ENCODE measurements at regions not wholly inside any gene's neighbourhood (a gene's known extent, or its start where the extent isn't known, plus 50 kb on each side); places are given as distances from the start of the nearest gene placed in this dataset.

DNA sequence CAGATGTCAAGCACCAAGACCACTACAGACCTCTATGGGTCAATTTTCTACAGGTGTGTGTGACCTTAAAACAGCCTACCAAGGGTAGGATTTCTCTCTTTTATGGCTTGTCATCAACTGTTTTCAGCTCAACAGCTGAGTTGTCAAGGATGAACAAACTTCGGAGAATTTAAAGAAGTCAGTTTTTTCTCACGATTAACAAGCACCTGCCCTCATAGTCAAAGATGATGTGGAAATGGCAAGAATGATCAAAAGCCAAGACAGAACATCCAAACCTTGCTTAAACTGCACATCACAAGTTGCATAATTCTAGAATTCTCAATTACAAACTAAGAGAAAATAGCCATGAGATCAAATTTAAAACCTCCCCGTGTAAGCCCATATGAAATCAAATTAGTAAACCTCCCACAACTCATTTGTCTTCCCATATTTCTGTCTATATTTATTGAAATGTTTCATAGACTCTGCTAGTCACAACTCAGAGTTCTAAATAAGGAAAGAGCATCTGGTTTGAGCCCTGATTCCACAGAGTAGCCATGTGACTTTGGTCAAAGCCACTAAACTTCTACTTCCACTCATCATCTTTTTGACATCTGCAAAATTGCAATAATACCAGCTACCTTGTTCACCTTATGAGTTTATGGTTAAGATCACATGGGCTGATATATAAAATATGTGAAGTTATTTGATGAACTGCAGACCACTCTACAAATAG is 521.5 kb upstream of the HTR2A start:
- DNase-seq: no peak

DNA sequence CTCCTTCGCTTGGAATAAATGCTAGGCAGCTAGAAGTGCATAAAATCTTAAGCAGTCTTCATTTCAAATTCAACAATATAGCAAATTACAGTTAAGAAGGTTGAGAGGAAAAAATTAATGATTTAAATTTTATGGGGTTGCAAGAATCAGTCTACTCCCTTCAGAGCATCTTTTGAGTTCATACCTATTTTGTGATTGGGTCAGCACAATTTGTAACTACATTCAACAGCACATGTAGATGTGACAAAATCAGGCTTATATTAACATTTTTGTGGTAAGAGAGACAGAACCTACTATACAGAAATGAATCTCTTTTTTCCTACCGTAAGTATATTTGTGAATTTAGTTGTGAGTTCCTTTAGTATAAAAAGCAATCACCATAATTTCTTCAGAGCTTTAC is 520.6 kb upstream of the HTR2A start:
- DNase-seq: no peak

DNA sequence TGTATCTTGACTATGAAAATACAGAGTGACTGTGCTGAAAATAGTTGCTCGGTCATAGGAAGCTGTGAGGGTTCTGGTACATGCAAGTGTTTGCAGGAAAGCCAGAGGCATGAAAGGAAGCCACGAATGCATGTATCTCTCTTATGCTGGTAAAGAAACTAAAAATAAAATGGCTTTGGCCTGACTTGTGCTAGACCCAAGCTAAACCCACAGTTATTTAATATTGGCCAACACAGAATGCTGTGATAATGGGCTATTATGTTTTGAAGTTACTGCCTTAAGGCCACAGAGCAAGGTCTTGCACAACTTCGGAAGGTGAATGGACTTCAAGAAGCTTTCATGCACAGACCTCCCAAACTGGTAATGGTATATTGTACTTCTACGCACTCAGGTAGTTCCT is 518.2 kb upstream of the HTR2A start:
- DNase-seq: no peak

DNA sequence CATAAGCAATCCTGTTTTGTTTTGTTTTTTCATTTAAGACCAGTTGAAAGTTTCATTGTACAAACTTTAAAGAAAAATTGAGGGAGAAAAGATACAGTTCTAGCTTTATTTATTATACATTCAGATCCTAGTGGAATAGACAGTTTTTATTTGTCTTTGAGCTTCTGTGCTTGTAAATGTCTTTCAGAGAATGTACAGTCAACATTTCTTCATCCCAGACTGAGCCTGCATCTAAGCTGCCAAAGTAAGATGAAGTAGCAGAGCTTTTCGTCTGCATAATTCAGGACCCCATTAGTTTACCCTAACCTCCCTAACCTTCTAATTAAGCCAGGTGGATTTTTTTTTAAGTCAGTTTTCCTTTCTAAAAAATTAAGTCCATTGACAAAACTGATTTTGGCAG is 516.7 kb upstream of the HTR2A start:
- no peak for DNase-seq

DNA sequence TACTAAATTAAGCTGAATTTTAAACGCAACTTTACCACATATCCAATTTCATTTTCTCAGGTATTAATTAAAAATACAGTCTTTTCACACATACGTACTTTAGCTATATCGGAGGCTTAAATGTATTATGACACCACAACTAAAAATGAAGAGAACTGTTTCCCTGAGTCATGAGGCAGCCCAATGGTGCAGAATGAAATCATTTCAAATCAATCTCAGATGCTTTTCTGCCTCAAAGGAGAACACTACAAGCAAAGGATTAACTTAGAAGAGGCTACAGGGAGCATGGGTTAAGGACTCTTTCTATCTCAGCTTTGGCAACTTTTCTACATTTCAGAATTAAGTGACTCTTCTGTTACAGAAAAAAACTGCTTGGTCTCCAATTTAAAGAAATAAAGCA is 516.3 kb upstream of the HTR2A start:
- DNase-seq: no peak

DNA sequence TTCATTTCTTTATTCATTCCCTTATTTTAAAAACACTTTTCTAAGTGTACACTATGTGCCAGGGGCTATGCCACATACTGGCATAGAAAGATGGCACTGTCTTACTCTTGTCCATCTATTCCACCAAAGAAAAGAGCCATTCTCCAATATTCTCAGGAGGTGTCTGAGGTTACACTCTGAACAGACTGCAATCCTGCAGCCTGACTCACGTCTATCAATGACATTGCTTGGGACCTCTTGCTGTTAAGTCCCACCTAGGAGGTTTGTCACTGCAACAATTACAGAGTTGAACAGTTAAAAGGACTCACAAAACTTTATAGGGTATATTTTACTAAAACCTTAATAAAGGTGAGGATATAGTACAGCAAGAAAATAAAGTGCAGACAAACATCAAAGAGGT is 512.9 kb upstream of the HTR2A start:
- DNase-seq: no peak

DNA sequence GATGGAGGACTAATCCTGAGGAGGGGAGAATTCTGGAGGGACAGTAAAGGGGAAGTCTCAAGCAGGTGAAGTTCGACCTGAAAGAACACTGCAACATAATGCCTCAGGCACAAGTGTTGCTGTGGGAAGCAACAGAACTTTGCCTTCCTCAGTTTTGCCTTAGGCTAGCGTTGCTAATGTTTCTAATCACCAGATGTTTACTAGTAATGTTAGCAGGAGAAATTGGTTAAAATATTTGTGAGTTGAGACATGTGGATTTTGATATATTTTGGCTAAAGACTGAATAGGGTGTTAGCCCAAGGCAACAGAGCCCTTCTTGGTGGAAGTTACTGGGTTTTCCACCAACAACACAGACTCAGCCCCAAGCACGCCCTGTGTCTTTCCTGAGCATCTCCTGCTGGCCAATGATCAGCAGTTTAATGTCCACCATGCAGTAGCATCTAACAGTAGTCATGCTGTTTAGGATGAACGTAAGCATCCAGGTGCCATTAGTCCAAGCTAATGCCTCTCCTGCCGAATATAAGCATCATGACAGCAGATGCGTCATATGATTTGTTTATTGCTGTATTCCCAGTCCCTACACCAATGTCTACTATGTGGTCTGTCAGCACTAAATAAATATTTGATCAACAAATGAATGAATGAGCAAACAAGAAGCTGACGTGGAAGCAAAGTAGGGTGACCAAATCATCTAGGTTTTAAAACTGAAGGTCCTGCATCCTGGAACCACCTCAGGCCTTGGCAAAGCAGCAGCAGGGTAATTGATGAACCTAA is 511.9 kb upstream of the HTR2A start:
- no peak for DNase-seq

DNA sequence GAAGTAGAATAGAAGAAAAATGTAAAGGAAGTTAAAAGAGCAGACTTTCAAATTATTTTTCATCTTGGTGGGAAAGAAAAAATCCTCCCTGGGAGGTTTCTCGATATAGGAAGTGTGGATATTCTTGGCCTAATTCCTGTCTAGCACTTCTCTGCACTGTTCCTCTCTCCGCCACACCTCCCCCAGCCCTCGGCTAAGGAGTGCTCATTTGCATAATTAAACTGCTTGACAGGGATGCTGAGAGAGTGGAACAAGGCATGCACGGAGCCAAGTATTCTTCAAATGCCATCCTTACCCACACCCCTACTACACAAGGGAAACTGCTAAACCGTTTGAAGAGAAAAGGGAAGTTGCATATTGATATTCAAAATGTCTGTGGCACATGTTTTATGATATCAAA is 511.0 kb upstream of the HTR2A start:
- no peak for DNase-seq

DNA sequence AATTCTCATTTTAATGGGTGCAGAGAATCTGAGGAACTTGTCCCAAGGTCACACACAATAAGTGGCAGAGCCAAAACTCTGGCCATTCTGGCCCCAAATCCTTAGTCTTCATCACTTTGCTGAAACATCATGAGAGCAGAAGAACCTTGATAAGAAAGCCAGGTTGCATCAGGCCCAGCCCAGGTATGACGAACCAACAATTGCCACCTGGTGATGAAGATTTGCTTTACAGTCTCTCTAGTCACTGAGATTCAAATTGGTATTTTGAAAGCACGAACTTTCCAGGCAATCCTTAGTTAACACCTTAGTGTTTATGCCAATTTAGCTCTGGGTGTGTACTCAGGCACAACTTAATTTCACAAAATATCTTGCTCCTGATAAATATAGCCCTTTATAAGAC is 502.7 kb upstream of the HTR2A start:
- no peak for DNase-seq

DNA sequence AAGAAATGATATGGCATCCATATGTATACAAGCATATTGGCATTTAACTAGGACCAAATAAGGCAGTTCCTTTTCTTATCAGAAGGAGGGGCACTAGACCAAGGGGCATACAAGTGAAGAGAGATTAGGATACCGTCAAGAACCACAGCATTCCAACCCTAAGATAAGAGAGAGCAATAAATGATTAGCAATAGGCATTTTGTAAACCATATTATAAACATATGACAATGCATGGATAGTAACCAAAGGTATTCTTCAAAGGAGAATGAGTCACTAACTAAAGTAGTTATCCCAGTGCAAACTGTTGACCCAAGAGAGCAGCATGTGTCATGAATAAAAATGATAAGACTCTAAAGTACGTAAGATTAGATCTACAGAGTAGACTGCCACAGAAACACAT is 500.9 kb upstream of the HTR2A start:
- no peak for DNase-seq

DNA sequence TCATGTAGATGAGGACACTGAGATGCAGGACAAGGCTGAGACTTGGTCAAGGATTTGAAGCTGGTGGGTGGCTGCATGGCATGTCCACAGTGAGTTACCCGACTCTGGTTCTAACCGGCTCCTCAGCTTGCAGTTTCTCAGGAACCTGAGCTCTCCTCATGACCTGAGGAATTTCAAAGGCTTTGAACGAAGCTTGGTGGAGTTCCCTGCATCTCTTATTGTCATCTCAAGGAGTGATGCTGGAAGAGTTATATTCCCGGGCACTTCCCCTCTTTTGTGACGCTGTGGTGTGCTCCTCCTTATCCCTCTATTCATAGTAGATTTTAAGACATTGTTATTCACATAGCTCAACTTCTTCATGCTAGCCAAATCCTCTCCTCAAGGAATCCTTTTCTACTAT is 500.1 kb upstream of the HTR2A start:
- no peak for DNase-seq

DNA sequence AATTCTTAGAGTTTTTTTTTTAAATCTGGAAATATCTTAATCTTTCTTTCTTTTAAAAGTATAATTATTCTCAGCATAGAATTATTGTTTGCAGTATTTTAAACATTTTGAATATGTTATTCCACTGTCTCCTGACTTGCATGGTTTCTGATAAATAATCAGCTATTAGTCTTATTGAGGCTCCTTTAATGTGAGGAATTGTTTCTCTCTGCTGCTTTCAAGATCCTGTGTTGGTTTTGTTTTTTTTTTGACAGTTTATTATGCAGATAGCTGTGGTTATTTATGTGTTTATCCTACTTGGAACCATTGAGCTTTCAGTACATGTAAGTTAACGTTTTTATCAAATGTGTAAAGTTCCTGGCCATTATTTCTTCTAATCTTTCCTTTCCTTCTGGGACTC is 477.9 kb upstream of the HTR2A start:
- DNase-seq: no peak

DNA sequence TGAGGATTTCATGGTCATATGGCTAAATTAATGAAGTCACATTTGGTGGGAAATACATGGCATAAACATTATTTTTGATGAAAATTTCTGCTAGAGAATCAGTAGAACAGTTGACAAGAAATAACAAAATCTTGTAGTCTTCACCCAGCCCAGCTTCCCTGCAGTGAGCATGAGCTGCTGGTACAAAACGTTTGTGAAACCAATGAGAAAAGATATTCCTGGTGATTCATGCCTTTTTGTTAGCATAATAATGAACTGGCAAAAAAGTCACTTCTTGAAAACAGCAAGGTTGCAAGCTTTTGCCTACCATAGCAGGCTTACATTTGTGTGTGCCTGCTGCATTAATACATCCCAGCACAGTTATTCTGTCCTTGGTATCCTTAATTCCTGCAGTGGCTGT is 475.9 kb upstream of the HTR2A start:
- no peak for DNase-seq

DNA sequence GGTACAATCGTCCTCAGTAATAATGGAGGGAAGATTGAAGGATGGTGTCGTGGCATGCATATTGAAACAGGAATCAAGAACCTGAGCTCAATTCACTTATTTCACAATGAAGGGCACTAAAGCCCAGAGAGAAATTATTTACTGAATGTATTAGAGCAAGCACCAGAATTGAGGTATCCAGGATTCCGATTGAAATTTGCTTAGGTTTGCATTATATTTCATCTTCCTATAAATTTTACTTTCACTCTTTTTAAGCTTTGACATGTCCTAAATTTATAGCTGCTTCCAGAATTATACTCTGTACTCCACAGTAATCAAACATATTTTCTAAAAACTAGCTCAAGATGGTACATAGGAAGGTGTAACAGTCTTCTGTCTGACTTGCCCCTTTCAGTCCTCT is 454.9 kb upstream of the HTR2A start:
- no peak for DNase-seq

DNA sequence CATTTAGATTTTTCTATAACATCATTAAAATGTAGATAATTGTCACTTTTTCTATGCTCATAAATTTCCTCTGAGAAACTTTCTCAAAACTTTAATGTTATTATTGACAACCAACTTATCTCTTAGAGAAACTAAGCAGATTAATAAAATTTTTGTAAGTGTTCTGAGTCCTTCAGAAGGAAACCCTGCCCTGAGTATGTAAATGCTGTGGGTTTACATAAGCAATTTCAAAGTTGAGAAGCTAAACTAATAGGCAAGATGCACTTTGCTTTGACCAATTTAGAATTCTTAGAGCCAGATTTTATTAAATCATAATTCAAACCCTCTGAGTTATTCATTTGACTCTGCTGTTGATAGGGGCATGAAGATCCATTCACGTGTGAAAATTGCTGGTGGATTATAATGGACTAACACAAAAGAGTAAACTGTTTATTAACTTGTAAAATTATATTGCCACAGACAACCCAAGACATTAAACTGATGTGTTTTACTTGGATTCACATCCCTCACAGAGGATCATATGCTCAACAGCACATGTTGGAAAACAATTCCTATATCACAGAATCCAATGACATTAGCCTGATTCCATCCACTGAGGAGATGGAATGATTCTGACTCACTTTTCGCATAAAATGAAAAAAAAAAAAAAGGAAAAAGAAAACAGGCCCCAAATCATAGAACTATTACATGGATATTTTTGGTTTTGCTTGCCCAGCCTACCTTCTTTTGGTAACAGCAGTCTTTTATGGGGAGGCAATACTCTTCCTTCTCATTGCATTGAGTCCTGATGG is 453.7 kb upstream of the HTR2A start:
- DNase-seq: no peak

DNA sequence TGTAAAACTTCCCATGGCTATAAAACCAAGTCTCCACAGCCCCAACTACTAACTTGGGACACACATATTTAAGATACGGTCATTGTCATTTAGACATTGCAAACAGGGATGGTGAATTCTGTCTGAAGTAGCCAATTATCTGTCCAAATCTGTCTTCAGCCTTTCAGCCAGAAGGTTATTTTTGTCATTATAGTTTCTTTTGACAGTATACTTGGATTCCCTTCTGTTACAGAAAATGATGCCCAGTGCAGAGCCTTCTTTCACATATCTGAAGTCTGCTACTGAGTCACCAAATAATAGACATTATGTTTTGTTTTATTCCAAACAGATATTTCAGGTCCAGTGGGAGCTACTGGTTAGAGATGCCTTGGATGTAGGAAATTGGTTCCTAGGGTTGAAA is 452.4 kb upstream of the HTR2A start:
- DNase-seq: no peak

DNA sequence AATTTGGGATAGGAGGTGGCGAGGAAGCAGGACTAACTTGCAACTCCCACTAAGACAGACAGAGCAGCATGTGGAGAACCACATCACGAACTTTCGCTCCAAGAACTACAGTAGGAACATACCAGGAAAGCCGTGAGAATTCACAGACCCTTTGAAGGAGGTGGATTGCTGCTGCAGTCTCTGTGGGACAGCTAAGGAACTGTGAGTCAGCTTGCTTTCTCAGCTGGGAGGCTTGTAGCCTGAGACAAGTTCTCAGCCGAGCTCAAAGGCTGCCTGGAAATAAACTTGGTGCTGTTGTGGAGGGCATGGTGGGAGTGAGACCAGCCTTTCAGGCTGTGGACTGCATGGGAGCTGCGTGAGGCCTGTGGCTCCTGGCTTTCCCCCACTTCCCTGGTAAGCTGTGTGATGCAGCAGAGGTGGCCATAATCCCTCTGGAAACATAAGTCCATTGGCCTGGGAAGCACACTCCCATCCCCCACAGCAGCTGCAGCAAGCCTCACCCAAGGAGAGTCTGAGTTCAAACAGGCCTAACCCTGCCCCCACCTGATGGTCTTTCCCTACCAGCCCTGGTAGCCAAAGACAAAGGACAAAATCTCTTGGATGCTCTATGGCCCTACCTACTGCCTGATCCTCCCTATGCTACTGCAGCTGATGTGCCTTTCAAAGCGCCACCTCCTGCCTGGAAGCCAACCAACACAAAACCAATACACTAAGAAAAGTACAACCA is 441.1 kb upstream of the HTR2A start:
- no peak for DNase-seq

DNA sequence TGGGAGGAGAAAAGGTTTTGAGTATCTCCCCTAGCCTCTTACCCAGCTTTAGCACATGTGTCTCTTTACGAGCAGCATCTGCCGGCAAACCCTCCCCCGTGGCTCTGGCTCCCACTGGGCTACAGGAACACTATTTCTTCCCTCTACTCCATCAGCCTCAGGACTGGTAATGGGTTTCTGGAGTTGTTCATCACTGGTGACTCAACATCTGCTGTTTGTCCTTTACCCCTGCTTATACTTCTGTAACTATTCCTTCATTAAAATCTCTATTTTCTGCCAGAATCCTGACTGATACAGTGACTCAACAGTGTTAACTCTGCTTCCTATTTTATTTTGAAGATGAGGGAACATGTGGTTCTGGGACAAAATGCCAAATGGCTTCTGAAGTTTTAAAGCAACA is 437.3 kb upstream of the HTR2A start:
- DNase-seq: no peak

DNA sequence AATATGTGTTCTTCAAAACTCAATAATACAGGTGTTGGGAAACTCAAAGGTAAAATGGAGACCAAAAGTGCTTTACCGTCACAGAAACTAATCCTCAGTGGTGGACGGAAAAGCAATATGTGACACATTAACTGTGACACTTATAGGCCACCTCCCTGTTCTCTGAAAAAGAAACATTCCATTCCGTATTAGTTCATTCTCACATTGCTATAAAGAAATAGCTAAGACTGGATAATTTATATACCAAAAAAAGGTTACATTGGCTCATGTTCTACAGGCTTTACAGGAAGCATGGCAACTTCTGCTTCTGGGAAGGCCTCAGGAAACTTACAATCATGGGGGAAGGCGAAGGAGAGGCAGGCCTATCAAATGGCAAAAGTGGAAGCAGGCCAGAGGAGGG is 435.3 kb upstream of the HTR2A start:
- no peak for DNase-seq

DNA sequence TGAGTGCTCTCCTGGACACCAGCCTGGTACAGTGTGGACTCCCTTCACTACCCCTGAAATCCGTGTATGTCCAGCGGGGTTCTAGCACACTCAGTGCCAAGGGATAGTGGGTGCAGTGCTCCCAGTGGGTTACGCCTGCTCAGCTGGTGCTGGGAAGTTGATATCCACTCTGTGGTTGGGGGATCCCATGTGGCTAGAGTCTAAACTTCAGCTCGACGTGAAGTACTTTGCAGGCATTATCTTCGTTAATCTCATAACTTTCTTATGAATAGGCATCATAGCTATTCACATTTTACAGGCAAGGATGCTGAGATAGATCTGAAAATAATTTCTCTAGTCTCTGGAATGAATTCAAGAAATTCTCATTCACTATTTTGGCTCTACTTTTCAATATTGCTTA is 433.2 kb upstream of the HTR2A start:
- no peak for DNase-seq

DNA sequence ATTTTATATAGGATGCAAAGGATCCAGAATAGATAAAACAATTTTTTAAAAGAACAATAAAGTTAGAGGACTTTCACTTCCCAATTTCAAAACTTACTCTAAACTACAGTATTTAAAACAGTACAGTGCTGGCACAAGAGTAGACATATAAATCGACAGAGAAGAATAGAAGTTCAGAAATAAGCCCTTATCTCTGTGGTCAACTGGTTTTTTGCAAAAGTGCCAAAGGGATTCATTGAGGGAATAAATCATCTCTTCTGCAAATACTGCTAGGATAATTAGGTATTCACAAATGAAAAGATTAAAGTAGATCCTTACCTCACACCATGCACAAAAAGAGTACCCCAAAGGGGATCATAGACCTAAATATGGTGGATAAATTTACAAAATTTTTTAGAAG is 431.0 kb upstream of the HTR2A start:
- no peak for DNase-seq

DNA sequence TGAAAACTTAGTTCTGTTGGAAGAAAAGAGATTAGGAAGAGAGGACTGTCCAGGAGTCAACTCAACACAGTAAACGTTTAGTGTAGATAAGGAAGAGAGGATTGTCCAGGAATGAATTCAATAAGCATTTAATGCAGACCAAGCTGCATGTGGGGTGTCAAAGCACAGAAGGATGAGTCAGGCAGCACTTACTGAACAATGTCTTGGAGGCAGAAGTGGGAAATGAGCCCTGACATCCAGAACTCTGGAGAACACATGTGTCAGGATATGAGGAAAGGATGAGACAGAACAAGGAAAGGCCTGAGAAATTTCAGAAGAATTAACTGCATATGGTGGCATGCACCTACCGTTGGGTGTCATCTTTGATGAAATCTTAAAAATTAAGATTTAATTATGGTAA is 429.2 kb upstream of the HTR2A start:
- DNase-seq: no peak

DNA sequence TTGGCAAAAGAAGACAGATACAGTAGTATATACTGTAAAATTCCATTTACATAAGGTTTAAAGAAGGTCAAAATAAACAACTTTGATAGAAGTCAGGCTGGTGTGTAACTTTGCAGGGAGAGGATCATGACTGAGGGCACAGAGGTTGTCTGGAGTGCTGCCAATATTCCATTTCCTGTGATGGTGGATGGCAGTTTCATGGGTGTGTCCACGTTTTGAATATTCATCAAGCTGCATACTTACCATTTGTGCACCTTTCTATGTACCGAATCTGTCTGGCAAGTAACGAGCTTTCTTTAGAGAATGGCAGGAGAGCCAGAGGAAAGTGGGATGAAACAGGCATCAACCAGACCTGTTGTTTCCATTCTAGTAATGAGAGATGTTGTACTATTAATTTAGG is 420.5 kb upstream of the HTR2A start:
- DNase-seq: no peak

All from femur (tissue), 1 donor.